HG03558 (cell line): ENCODE measurements at regions not wholly inside any gene's neighbourhood (a gene's known extent, or its start where the extent isn't known, plus 50 kb on each side); places are given as distances from the start of the nearest gene placed in this dataset.
"Not testable (repeated sequence)": the region's sequence is repeated elsewhere in the genome, so short reads cannot be mapped to it uniquely, and the experiment has no call there.

Experiments used
- ATAC-seq: cut with Tn5 transposase; IDR thresholded peaks from one replicate; pipeline ENCODE4 v1.9.1; 2021; ENCODE audit warnings: moderate number of reproducible peaks; ENCODE audit not compliant: unreplicated experiment; ENCODE audit errors: extremely low read depth

GRCh38 chr3:95758707-95759106 lies 1055.7 kb upstream of the EPHA6 start:
- no peak for ATAC-seq

GRCh38 chr3:95759614-95760301 lies 1054.6 kb upstream of the EPHA6 start:
- no peak for ATAC-seq

- no peak for ATAC-seq
Measured at GRCh38 chr3:95775486-95776094, 1038.8 kb upstream of the EPHA6 start.

GRCh38 chr3:95781598-95781997 lies 1032.8 kb upstream of the EPHA6 start:
- ATAC-seq: no peak

GRCh38 chr3:95789111-95789510 lies 1025.3 kb upstream of the EPHA6 start:
- no peak for ATAC-seq

GRCh38 chr3:95797081-95797480 lies 1017.3 kb upstream of the EPHA6 start:
- no peak for ATAC-seq

GRCh38 chr3:95798628-95799027 lies 1015.8 kb upstream of the EPHA6 start:
- no peak for ATAC-seq

GRCh38 chr3:95810462-95810861 lies 1003.9 kb upstream of the EPHA6 start:
- no peak for ATAC-seq

GRCh38 chr3:95813244-95813643 lies 1001.1 kb upstream of the EPHA6 start:
- no peak for ATAC-seq

GRCh38 chr3:95815828-95816227 lies 998.6 kb upstream of the EPHA6 start:
- no peak for ATAC-seq

- ATAC-seq: no peak
Measured at GRCh38 chr3:95826419-95826818, 988.0 kb upstream of the EPHA6 start.

- ATAC-seq: no peak
Measured at GRCh38 chr3:95832146-95832545, 982.2 kb upstream of the EPHA6 start.

GRCh38 chr3:95860628-95861027 lies 953.8 kb upstream of the EPHA6 start:
- not testable (repeated sequence) for ATAC-seq

- ATAC-seq: no peak
Measured at GRCh38 chr3:95883801-95884200, 930.6 kb upstream of the EPHA6 start.

- ATAC-seq: no peak
Measured at GRCh38 chr3:95886616-95887015, 927.8 kb upstream of the EPHA6 start.

GRCh38 chr3:95887114-95887513 lies 927.3 kb upstream of the EPHA6 start:
- no peak for ATAC-seq

GRCh38 chr3:95894820-95895219 lies 919.6 kb upstream of the EPHA6 start:
- no peak for ATAC-seq

- no peak for ATAC-seq
Measured at GRCh38 chr3:95899494-95899893, 914.9 kb upstream of the EPHA6 start.

- ATAC-seq: no peak
Measured at GRCh38 chr3:95899911-95900310, 914.5 kb upstream of the EPHA6 start.

GRCh38 chr3:95901948-95902347 lies 912.4 kb upstream of the EPHA6 start:
- no peak for ATAC-seq

- ATAC-seq: no peak
Measured at GRCh38 chr3:95905182-95905581, 909.2 kb upstream of the EPHA6 start.

GRCh38 chr3:95911767-95912166 lies 902.6 kb upstream of the EPHA6 start:
- ATAC-seq: no peak
